H1 (cell line): ENCODE measurements at regions not wholly inside any gene's neighbourhood (a gene's known extent, or its start where the extent isn't known, plus 50 kb on each side); places are given as distances from the start of the nearest gene placed in this dataset.

Source experiments
- CHD7 ChIP-seq: fragments of 300-600 bp; sonication (generic); IDR thresholded peaks from 2 replicates; pipeline ENCODE4 v1.7.1; 2012; ENCODE audit warnings: low read length, moderate library complexity, mild to moderate bottlenecking, inconsistent platforms; ENCODE audit not compliant: insufficient replicate concordance
- POLR2A ChIP-seq, 2 experiments: IDR thresholded peaks; 1 replicate in 1 of 2; 2 replicates in 1 of 2; pipeline ENCODE4 v1.6.1; 2011; ENCODE audit warnings: low read depth in 2 of 2, low read length in 2 of 2, mild to moderate bottlenecking in 2 of 2; ENCODE audit errors: control extremely low read depth in 1 of 2
- SIX5 ChIP-seq: IDR thresholded peaks from 2 replicates; pipeline ENCODE4 v1.6.1; 2011; ENCODE audit warnings: mild to moderate bottlenecking, low read depth, low read length
- TF ChIP-seq, protein P1 (sequence below): IDR thresholded peaks from 2 replicates; pipeline ENCODE4 v1.6.1; 2012; ENCODE audit warnings: inconsistent platforms

DNA sequence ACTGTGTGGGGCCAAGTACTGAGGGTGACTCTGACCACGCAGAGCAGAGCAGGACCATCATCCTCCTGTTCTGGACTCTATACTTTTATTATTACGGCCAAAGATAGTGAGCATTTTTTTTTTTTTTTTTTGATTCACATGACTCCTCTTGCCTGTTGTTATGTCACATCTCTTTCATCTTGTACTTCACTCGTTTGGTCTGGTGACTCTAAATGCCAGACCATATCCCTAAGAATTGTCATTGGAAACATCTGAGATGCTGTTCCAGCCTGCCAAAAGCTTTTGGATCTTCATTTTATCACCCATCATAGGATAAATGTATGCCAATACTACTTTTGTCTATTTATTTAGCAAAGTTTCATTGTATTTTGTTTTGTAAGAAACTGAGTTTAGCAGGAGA, 168.2 kb upstream of the RAI14 start (continued):
- no peak for TF ChIP-seq CHD7
- no peak for TF ChIP-seq SIX5
- TF ChIP-seq, protein P1, sequence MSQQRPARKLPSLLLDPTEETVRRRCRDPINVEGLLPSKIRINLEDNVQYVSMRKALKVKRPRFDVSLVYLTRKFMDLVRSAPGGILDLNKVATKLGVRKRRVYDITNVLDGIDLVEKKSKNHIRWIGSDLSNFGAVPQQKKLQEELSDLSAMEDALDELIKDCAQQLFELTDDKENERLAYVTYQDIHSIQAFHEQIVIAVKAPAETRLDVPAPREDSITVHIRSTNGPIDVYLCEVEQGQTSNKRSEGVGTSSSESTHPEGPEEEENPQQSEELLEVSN, result no peak
- no peak for TF ChIP-seq POLR2A (IDR thresholded peaks at IDR 0.05; ENCODE audit: control extremely low read depth in 1 of 2, low read depth in 2 of 2, low read length in 2 of 2)
